ENCODE measurements at regions not wholly inside any gene's neighbourhood (a gene's known extent, or its start where the extent isn't known, plus 50 kb on each side); places are given as distances from the start of the nearest gene placed in this dataset.
"Not testable (repeated sequence)": the region's sequence is repeated elsewhere in the genome, so short reads cannot be mapped to it uniquely, and the experiment has no call there.

DNA sequence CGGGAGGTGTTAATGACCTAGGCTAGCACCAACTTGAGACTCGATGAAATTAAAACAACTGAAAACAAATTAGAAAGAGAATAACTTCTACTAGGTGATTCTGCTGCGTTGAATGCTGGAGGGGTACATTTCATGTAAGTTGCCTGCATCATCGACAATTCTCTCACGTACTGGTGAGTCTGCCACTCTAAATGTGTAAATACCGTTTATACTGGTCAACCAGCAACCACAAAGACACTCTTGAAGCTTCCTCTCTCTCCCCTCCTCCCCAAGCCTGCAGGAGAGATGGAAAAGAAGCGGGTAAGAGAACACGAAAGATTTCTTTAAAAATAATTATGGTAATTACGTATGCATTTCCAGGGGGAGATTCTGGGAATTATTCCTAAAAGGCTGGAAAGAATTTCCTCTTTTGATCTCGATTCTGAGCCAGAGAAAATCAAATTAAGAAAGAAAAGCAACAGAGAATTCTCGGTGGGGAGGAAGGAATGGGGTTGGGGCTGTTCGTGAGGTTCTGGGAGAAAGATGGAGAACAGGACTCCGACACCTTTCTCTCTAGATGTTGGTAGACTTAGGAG lies 68.6 kb upstream of the MRTFB start:
- DNase-seq: no peak

DNA sequence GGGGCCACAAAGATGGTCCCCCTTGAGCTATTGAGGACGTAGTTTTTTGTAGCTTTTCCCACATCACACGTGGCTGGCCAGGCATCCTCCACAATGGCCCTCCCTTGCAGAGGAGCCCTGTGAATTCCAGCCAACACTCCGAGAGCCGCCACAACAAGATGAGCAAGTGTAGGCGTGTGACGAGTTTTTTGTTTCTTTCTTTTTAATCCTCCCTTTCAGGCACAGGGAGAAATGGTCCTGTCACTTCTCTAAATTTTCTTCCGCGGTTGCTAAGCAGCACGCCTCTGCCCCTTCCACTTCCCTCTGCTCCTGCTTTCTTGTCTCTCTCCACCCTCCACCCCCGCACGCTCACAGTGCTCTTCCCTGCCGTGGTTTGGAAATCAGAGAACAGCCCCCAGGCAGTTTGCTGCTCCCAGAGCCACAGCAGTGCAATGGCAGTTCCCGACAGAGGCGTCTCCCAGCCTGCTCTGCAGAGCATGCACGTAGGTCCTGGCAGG lies 68.0 kb upstream of the MRTFB start:
- DNase-seq: no peak

DNA sequence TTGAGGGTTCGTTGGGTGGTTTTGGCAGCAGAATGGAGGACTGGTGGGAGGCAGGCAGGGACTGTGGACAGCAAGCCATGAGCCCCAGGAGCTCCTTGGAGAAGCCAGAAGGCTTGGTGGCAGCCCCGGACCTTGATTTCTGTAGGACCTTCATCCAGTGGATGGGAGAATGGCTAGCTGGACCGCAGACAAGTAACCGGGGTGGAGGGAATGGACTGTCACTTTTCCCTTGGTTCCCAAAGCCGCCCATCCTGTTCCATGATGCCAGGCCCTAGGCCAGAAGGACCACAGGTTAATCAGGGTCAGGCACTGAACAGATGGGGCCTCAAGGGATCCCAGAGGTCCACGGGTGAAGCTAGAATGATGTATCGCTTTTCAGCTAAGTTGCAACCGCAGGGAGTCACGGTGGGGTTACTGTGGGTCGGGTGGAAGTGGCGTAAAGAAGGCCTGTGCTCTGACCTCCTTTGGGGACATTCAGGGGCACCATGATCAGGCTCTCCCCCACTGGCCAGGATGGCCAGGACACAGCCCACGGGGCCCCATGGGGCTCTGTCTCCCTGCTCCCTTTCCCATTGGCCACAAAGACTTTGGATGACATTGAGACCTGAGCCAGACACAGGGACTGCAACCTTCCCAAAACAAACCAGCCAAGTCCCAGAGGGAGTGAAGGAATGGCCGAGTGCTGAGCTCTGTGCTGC lies 66.9 kb upstream of the MRTFB start:
- DNase-seq: no peak

DNA sequence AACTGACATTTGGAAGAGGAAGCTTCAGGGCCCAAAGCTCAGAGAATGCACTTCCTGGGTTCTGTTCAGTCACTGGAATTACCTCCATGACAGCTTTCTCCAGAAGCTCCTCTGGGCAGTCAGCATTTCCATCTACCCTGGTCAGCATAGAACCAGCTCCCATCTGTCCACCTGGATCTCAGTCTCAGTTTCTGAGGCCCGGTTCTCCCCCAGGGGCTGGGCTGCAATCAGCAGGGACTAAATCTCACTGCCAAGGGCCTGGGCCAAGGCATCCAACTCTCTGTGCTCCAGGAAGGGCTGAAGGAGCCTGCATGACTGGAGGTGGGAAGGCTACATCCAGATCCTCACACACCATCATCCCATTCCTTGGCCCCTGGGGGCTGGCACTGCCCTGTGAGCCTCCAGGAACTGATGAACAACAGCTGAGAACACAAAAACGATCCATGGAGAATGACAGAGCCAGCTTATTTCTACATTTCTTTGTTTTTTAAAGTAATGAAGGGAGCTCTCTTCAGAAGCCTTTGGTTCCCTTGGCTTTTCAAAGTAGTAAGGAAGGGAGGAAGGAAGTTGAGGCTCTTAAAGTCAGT lies 66.3 kb upstream of the MRTFB start:
- no peak for DNase-seq

DNA sequence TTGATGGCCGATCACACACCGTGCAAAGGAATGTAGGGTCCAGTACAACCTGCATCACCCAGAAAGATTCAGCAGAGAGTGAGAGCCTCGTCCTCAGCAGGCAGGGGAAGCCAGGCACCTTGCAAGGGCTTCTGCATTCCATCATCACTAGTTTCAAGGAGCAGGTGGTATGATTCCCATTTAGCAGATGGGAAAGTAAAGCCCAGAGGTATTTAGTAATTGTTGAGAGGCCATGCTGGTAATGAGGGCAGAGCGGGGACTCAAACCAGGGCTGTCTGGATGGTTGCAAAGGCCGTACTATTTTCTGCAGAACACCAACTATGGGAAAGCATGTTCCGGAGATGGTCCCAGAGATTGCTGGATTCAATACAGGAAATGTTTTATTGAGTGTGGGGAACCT lies 65.8 kb upstream of the MRTFB start:
- no peak for DNase-seq

DNA sequence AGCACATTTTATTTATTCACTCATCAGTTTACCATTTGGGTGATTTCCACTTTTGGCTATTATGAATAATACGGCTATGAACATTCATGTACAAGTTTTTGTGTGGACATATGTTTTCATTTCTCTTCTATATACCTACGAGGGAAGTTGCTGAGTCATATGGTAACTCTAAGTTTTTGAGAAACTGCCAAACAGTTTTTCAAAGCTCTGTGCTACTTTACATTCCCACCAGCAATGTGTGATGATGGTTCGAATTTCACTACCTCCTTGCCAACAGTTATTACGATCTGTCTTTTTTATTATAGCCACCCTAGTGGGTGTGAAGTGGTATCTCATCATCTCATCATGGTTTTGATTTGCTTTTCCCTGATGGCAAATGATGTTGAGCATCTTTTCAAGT lies 63.7 kb upstream of the MRTFB start:
- DNase-seq: peak; percentile 45

DNA sequence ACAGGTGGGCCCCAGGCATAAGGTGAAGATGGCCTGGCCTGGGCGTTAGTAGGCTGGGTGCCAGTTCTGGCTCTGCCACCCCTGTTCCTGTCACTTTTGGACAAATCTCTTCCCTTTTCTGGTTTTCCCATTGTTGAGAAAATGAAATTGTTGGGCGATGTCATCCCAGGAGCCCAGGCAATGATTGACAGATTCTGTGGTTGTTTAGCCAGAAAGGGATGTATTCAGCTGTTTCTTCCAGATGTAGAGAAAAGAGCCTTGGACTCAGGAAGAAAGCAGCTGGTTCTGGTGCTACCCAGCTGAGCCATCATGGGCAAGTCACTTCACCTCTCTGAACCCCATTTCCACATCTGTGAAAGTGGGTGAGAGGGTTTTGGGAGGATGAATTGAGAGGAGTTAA lies 60.1 kb upstream of the MRTFB start:
- DNase-seq: no peak

DNA sequence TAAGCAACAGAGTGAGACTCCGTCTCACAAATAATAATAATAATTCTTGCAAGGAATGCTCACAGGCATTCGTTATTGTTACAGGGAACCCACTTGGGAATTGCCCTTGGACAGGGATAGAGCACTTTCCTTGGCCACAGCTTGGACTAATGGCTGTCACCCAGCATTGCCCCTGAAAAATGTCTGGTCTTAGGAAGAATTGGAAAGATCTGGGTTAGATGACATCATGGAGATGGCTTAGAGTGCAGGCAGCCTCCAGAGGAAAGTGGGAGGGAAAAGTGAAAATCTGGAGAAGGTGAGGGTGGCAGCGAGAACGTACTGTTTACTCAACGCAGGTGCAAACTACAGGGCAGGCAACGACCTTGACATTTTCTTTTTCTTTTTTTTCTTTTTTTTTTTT lies 59.3 kb upstream of the MRTFB start:
- DNase-seq: no peak

DNA sequence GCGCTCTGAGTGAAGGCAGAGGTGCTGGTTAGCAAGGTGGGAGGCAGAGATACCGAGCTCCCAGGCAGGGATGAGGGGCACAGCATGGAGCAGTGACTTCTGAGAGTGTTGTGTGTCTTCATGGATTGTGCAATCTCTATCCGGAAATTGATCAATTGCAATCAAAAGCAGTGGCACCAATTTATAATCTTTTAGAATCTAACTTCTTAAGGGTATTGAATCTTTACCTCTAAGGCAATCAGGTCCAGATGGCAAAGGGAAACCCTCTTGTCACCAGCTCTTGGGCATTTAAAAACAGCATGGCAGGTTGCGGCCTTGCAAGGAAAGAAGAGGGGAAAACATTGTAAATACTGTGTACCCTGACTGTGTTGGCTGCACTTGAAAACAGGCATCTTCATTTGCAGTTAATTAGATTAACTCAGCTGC lies 58.0 kb upstream of the MRTFB start:
- DNase-seq: no peak

DNA sequence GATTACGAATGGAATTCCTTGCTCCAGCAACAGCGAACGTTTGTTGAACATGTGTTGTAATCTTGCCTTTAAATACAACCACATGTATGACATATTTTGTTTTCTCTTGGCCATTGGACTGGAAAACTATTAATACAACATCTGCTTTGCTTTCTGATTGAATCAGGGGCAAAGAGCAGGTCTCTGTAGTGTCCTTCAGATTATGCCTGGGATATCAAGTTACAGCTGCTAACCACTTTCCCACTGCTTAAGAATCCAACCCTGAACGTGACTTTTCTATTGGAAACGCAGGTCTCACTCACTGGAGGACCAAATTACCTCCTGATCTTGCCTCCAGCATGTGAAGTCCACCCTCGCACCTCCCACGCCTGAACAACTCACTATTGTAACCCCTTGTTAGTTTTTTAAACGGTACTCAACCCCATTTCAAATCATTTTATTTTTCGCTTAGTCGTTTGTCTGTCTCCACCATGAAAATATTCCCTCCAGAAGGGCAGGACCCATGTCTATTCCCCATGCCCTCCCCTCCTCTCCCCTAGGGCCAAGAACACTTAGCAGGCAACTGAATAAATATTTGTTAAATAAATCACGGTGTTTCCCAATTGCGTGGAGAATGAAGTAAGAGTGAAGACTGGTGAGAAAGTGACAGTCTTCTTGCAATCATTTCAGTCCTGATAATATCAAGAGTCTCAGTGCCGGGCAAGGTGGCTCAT lies 57.4 kb upstream of the MRTFB start:
- DNase-seq: no peak

DNA sequence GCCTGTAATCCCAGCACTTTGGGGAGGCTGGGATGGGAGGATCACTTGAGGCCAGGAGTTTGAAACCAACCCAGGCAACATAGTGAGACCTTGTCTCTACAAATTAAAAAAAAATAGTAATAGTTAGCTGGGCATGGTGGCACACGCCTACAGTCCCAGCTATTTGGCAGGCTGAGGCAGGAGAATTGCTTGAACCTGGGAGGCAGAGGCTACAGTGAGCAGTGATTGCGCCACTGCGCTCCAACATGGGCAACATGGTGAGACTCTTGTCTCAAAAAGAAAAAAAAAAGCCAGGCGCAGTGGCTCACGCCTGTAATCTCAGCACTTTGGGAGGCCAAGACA lies 56.9 kb upstream of the MRTFB start:
- no peak for DNase-seq

DNA sequence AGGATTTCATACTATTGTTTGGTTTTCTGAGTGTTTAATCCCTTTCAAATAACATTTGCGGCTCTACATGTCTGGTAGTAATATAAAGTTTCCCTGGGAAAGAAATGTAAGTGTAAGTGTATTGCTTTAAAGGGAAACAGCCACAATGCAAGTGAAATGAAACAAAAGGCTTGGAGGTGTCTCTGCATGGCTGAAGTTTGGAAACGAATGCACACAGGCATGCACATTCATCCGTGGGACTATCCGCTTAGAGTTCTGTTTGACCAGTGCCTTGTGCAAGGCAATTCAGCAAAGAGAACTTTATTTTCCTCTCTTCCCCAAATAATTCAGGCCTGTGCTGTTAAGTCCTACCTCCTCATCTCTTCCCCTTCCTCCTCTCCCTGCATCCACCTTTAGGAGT lies 56.1 kb upstream of the MRTFB start:
- DNase-seq: no peak

DNA sequence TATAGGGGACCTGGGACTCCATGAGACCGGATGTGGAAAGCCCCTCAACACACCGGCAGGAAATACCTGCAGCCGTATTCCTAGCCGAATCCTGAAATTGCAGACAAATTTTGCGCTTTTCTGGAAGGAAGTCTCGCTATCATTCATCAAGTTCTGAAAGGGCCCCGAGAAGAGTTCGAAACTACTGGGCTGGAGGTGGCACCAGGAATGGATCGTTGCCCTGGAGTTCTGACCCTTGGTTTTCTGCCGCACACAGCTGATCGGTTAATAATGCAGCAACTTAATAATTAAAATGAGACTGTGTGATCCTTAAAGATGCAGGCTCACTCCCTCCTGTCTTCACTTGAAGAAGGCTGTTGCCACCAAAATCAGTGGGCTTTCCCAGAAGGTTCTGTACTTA lies 55.7 kb upstream of the MRTFB start:
- DNase-seq: no peak

DNA sequence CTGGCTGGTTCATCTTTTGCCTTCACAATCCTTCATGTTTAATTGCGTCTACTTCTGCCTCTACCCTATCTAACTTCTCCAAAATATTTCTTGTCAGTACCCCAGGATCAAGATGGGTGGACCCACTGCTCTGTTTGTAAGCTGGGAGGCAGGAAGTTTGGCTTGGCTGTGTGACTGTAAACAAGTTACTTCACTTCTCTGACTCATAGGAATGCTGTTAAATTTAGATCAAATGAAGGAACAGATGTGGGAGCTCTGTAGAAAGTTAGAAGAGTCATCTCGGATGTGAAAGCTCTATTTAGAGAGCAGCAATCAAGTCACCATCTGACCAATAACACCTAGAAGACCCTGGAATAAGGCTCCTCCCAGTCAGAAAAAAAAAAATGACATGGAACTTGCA lies 55.2 kb upstream of the MRTFB start:
- no peak for DNase-seq

DNA sequence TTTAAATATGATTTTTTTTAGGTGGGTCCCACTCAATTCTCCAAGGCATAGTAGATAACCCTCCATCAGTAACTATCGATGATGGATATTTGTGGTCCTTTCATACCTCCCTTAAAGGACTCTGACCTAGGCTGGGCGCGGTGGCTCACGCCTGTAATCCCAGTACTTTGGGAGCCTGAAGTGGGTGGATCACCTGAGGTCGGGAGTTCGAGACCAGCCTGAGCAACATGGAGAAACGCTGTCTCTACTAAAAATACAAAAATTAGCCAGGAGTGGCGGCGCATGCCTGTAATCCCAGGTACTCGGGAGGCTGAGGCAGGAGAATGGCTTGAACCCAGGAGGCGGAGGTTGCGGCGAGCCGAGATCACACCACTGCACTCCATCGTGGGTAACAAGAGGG lies 54.8 kb upstream of the MRTFB start:
- not testable (repeated sequence) for DNase-seq

DNA sequence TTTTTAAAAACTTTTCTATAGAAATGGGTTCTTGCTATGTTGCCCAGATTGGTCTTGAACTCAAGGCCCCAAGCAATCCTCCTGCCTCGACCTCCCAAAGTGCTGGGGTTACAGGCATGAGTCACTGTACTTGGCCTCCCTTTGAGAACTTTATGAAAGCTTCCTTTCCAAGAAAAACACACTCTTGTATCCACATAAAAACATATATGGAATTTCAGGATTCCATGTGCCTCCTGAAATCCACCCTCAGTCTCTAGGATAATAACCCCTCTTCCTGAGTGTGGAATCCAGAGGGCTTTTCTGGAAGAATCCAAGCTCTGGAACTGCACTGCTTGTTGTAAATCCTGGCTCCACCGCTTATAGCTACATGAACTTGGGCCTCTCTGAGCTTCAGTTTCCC lies 53.2 kb upstream of the MRTFB start:
- no peak for DNase-seq

DNA sequence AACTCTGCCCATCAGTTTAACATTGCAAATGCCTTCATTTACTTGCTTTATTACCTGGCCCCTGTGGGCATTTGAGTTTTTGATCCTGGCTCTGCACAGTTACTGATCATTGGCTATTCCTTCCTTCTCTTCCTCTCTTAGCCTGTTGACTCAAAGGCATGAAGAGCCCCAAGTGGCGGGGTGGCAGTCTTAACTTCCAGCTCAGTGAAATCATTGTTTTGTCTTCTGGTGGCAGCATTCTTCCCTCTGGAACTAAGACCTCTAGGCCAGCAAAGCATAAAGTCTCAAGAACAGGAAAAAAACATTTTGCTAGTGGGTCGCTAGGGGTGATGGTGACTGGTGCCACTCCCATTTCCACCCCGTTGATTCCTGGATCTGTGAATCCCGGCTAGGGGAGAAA lies 52.3 kb upstream of the MRTFB start:
- DNase-seq: no peak

DNA sequence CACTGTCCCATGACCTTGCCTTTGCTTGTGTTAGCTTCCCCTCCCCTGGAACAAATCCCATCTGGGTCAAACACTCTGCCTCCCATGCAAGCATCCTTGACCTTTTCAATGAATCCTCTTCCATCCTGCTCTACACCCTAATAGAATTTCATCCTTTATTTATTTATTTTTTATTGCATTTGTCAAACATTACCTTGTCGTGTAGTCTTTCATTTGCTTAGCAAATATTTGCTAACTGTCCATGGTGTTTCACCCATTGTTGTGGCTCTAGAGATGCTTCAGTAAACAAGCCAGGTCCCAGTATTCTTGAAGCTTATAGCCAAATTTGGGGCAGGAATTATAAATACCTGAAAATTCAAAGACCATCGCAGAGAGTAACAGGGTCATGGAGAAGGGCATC lies 51.0 kb upstream of the MRTFB start:
- DNase-seq: no peak
